Liver (tissue), 3 donors: ENCODE measurements at regions not wholly inside any gene's neighbourhood (a gene's known extent, or its start where the extent isn't known, plus 50 kb on each side); places are given as distances from the start of the nearest gene placed in this dataset.

Source experiments
- ATF3 ChIP-seq: IDR thresholded peaks from 2 replicates; pipeline ENCODE4 v1.6.1; 2016; ENCODE audit warnings: antibody characterized with exemption
- CTCF ChIP-seq: fragments of 150-350 bp; IDR thresholded peaks from 2 replicates; pipeline ENCODE4 v1.5.1; 2017; ENCODE audit warnings: improper control_type of control experiment, low read depth, low read length; ENCODE audit not compliant: missing input control
- EGR1 ChIP-seq, 2 donors: IDR thresholded peaks; 2 replicates each; pipeline ENCODE4 v1.6.1; 2016 to 2018; ENCODE audit warnings: antibody characterized with exemption in 2 of 2, low read depth in 2 of 2
- GABPA ChIP-seq, 2 donors: IDR thresholded peaks in 1 of 2; conservative IDR thresholded peaks in 1 of 2; 2 replicates each; pipeline ENCODE4 v1.6.1; 2016; ENCODE audit warnings: antibody characterized with exemption in 2 of 2, mild to moderate bottlenecking in 1 of 2, moderate library complexity in 1 of 2
- JUND ChIP-seq, 2 donors: IDR thresholded peaks; 2 replicates each; pipeline ENCODE4 v1.6.1; 2016; ENCODE audit warnings: antibody characterized with exemption in 2 of 2
- MAX ChIP-seq: IDR thresholded peaks from 2 replicates; pipeline ENCODE4 v1.6.1; 2016; ENCODE audit warnings: antibody characterized with exemption
- RAD21 ChIP-seq, 2 donors: IDR thresholded peaks; 2 replicates each; pipeline ENCODE4 v1.6.1; 2016; ENCODE audit warnings: antibody characterized with exemption in 2 of 2, mild to moderate bottlenecking in 2 of 2
- REST ChIP-seq: IDR thresholded peaks from 2 replicates; pipeline ENCODE4 v1.6.1; 2016; ENCODE audit warnings: antibody characterized with exemption, mild to moderate bottlenecking
- RXRA ChIP-seq, 2 donors: IDR thresholded peaks; 2 replicates each; pipeline ENCODE4 v1.6.1; 2017 to 2018; ENCODE audit warnings: antibody characterized with exemption in 2 of 2, mild to moderate bottlenecking in 1 of 2
- TAF1 ChIP-seq: conservative IDR thresholded peaks from 2 replicates; pipeline ENCODE4 v1.6.1; 2016; ENCODE audit warnings: antibody characterized with exemption, mild to moderate bottlenecking
- YY1 ChIP-seq: IDR thresholded peaks from 2 replicates; pipeline ENCODE4 v1.6.1; 2016; ENCODE audit warnings: antibody characterized with exemption, mild to moderate bottlenecking
- ZBTB33 ChIP-seq: IDR thresholded peaks from 2 replicates; pipeline ENCODE4 v1.6.1; 2016; ENCODE audit warnings: antibody characterized with exemption
- donor health status: healthy.
- donor health status: healthy.

GRCh38 chr3:30162579-30162978, 443.8 kb upstream of the TGFBR2 start:
- TF ChIP-seq CTCF (no peak), RAD21 (IDR thresholded peaks at IDR 0.05) (no peak), EGR1 (IDR thresholded peaks at IDR 0.05; ENCODE audit: low read depth in 2 of 2) (no peak), REST (no peak), MAX (no peak), TAF1 (no peak), ZBTB33 (no peak), RXRA (IDR thresholded peaks at IDR 0.05) (no peak), ATF3 (no peak), YY1 (no peak), JUND (IDR thresholded peaks at IDR 0.05) (no peak), GABPA (IDR thresholded peaks at IDR 0.05 in 1 of 2, conservative IDR thresholded peaks at IDR 0.05 in 1 of 2) (no peak)
